Right kidney (tissue), 1 donor: ENCODE measurements at regions not wholly inside any gene's neighbourhood (a gene's known extent, or its start where the extent isn't known, plus 50 kb on each side); places are given as distances from the start of the nearest gene placed in this dataset.
"Not testable (repeated sequence)": the region's sequence is repeated elsewhere in the genome, so short reads cannot be mapped to it uniquely, and the experiment has no call there.

Source experiments
- DNase-seq: peaks from one replicate; pipeline ENCODE4 v3.0.0-alpha.2; 2016

DNA sequence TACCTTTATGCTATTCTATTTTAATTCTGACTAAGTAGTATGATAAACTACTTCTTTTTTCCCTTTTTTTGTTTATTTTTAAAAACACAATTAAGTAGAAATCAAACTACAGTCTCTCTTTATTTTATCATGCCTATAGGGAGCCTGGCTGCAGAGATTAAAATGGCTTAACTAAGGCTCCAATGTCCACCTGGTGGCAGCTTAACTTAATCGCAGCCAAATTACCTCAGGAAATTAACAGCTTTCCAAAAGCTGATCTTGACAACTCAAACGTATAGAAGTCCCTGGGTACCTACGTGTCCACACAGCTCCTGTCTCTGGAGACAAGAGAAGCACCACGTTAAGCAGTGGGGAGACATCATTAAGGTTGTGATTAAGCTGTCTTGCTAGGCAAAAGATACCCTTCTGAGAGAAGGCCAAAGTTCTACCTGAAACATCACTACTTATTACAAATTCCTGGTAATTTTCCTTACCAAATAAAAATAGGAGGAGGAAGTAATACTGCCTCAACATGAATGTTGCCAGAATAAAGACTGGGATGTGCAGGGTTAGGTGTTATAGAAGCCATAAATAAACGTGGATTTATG, 63.2 kb upstream of the SNX19 start:
- DNase-seq = no peak

DNA sequence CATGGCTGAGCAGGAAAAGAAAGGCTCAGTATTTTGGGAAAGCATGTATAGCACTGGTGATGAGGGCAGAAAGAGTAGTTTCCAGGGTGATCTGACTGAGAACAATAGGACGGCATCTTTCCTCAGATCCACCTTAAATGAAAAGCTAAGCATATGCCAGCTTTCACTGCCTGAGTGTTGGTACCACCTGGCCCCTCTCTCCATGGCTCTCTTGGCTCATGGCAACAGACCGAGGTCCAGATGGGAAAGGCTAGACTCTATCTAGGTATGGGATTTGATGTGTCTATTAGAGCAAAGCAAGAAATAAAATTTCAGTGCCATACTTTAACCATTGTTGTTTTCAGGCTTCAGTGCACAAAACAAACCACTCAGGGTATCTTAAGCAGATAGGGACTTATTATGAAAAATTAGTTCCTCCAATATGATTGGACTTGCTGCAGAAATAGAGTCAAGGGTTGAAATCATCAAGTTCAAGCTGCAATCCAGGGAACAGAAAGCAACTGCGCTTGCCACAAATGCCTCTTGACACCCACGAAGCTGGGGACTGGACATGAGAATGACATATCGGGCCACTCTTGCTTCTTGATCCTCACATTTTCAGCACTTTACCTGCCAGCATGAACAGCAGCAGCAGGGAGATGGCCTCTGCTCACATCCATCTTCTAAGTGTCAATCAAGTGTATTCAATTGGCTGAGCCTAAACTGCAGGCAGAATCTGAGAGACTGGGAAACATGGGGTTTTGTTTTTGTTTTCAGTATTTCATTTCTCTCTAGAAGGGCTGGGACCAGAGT, 64.0 kb upstream of the SNX19 start:
- no peak for DNase-seq

DNA sequence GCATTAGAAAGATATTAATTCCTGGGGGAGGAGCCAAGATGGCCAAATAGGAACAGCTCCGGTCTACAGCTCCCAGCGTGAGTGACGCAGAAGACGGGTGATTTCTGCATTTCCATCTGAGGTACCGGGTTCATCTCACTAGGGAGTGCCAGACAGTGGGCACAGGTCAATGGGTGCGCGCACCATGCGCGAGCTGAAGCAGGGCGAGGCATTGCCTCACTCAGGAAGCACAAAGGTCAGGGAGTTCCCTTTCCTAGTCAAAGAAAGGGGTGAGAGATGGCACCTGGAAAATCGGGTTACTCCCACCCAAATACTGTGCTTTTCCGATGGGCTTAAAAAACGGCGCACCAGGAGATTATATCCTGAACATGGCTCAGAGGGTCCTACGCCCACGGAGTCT, 68.0 kb upstream of the SNX19 start:
- DNase-seq = not testable (repeated sequence)

DNA sequence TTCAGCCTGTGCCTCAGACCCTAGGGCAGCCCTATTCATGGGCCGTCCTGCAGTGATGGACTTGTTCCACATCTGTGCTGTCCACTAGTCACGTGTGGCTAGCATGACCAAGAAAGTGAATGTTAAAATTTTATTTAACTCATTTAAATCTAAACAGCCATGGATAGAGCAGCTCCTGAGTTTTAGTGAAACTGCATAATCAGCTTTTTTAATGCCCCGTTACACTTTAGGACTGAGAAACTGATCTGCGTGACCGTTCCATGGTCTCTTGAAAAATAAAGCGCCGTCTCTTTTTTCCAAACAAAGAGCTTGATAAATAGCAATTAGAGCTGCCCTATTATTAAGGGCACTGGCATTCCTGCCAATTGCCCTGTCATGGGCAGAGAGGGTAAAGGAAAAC, 76.5 kb upstream of the SNX19 start:
- no peak for DNase-seq

DNA sequence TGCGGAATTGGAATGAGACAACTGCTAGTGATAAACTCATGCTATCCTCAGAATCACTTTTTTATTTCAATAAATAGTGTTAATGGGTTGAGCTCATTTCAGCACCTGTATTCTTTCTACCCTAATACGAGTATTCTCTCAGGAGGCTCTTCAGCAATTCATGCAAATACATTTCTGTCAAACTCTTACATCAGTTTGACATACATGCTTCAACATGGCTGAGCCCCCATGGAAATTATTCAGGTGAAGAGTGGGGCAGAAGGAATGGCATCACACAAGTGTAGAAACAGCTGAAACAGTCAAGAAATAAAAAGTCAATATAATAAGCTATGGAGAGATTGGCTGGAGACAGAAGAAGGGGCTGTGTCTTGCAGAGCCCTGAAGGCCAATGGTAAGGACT, 77.8 kb upstream of the SNX19 start:
- no peak for DNase-seq

DNA sequence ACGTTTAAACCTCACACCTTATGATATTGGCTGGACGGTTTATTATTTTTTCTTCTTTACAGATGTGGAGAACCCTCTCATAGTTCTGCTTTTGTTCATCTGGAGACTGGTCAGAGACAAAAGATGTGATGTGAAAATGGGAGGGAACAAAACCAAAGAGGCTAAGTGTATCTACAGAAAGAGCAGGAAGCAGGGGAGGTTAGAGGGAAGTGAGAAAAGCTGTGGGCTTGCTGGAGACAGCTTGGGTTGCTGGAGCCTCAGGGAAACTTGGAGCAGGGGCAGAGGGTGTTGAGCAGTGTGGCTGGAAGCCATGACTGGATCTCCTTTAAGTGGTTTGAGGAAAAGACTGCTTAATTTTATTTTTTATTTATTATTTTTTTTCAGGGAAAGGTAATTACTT, 79.0 kb upstream of the SNX19 start:
- DNase-seq = no peak

DNA sequence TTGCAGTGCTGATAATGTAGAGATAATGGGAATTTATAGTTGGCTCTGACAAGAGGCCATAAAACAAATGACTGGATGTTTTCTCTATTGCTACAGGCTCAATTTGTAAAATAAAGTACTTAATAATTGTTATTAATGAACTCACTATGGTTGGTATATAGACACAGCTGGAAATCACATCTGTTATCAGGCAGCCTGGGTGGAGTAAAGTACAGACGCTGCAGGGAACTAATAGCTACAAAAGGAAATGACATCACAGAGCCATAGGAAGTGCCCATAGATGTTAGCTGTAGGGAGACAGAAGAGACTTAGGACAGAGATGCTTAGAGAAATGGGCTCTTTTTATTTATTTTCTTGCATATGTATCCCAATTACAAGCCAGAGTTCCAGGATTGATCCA, 81.0 kb upstream of the SNX19 start:
- DNase-seq = no peak

DNA sequence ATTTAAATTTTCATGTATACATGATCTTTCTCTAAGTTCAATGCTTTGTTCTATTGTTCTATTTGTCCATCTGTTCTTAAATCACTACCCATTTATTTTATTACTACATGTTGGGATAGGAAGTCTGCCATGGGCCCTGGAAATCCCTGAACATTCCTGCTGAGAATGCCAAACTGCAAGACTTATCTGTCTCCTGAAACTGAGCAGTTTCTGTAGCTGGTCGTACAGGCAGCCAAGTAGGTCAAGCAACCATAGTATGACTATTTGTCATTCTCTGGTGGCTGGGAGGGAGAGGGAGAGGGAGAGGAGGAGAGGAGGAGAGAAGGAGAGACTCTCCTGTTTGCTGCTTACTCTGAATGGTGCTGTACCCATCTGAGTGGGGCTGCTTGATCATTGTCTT, 82.8 kb upstream of the SNX19 start:
- DNase-seq = no peak

DNA sequence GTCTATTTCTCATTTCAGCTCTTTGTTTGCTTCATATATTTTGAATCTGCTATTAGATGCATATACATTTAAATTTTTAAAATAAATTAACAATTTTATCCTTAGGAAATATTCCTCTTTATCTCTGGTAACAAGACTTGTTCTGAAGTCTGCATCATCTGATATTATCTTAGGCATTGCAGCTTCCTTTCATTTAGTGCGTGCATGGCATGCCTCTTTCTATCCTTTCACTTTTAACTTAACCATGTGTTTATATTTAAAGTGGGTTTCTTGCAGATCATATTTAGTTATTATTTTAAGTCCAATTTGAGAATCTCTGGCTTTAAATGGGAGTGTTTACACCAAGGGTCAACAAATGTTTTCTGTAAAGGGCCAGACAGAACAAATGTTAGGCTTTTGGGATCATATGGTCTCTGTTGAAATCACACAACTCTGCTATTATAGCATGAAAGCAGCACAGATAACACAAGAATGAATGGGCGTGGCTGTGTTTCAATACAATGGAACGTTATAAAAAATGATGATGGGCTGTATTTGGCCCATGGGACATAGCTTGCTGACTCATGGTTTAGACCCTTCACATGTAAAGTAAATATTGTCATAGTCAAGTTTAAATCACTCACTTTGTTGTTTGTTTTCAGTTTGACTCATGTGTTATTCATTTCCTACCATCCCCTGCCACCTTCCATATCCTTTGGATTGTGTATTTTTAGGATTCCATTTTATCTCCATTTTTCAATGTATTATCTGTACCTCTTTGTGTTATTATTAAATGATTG, 83.9 kb upstream of the SNX19 start:
- no peak for DNase-seq

DNA sequence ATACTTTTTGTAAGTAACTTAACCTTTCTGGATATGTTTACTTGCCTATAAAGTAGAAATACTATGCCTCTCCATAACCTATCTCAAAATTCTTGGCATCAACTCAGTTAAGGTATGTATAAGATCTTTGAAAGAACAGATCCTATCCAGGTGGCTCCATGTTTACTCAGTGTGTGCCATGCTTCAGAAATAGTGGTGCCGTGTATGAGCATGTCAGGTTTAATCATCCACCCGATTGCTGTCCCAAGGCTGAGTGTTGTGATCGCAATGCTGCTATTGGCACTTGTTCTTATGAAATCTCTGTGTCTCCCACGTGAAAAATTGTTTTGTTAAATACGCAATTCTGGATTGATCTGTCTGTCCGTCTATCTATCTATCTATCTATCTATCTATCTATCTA, 85.9 kb upstream of the SNX19 start:
- no peak for DNase-seq

DNA sequence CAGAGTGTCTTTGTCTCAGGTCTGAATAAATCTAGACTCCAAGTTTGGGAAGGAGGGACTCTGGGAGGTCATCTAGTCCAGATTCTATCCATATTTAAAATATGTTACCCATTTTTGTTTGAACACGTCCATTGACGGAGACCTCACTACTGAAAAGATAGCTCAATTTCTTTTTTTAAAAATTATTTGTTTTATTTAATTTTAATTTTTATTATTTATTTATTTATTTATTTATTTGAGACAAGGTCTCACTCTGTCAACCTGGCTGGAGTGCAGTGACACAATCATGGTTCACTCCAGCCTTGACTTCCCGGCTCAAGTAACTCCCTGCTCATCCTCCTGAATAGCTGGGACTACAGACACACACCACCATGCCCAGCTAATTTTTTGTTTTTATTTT, 89.5 kb upstream of the SNX19 start:
- no peak for DNase-seq

DNA sequence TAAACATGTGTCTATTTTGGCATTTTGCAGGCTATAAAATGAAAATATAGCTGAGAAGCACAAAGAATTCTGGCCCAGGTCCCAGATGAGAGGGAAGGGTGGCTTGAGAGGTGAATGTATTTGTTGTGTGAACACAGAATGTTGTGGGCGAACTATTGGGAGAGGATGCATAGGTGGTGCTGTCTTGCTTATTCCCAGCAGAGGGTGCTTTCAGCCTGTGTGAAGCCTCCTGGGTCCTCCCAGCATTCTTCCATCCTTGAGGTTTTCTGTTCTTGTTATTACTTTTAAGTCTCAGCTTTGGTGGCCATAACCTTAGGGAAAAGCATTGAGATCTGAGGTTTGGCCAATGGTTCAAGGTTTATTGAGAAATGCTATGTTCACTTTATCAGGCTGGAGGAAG, 108.7 kb upstream of the SNX19 start:
- DNase-seq = no peak

DNA sequence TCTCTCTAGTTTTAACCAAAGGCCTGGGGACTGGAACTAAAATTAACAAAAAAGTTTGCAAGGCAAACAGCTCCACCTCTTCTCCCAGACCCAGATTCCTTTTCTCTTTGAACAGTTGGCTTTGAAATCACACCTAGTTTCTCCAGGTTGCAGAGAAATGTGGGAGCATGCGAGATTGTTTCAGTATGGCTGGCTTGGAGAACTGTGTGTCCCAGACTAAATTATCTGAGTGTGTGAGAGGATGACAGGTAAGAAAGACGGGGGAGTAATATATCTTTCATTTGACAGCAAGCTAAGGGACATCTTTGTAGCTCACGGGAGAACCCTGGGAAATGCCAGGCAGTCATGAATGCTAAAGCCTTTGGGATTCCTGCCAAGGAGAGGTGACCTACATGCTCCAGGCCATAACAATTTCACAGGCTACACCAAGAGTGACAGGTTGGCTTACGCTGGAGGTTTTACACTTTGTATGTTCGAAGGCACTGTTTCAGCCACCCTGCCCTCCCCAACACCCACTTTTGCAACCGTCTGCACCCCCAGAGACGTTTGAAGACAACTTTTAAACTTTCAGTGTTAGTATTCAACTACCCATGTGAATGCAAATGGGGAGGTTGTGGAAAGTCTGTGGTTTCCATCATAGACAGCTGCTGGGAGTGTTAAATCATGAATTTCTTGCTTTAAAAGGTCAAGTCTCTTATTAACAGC, 109.3 kb upstream of the SNX19 start:
- DNase-seq = no peak

DNA sequence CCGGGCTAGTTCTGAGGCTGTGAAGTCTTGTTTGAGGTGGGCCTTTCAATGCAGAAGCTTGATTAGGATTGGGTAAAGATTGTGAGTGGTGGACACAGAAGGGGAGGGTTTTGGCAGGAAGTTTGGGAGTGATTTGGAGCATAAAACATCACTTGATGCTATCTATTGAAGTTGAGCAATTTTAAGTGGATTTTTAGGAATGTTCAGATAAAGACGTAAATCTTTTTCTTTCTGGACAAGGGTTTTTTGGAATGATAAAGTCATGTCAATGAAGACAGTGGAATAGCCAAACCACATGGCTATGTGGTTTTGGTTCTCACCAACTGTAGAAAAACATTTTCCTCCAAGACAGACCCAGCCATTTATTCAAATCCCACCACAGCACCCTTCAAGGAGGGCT, 111.2 kb upstream of the SNX19 start:
- no peak for DNase-seq

DNA sequence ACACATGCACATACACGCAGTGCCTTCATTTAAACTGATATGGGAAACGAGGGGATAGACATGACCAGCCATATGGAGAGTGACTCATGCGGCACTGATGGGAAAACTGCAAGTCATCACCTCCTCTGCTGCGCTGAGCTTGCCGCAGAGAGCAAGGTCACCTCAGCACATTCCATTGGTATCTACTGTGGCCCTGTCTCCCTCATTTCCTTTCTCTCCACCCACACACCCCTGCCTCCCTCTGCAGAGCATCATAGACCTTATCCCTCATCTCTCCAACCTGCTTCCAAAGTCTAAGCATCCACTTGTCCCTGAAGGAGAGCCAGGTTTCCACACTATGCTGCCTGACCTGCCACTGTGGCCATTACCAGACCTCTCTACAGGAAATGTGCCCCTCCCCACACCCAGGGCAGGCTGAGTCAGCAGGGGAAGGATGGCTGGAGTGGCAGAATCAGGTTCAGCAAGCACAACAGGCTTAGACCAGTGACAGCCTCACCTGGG, 116.9 kb upstream of the SNX19 start:
- no peak for DNase-seq

DNA sequence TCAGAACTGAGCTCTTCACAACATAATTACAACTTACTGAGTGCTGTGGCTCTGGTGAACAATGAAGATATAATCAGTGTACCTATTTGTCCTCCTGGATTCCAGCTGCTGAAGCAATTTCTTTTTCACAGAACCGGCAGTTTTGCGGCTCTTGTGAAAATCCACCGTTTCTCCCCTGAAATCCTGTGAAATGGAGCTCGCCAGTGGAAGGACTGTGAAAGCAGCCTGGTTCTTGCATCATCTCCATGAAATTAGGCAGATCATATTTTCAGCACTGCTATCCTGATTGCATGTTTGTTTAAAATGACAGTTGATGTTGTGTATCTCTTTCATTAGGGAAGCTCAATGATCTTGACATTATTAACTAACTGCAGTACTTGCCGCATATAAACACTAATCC, 120.2 kb upstream of the SNX19 start:
- no peak for DNase-seq

DNA sequence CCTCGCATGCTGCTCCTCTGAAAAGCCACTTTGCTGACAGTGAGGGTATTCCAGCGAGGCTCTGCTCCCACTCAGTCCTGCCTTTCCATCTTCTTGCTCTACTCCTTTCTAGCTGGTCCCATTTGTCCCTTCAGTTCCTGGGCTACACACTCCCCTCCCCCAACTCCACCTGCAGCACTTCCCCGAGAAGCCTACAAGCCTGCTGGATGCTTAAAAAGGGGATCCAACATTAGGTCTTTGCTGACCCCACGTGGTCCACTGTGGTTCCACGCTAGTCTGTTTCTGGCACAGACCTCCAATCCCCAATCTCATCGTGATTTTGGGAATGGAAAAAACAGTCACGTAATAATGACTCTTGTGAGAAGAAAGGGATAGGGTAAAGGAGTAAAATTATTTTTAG, 121.6 kb upstream of the SNX19 start:
- DNase-seq = no peak

DNA sequence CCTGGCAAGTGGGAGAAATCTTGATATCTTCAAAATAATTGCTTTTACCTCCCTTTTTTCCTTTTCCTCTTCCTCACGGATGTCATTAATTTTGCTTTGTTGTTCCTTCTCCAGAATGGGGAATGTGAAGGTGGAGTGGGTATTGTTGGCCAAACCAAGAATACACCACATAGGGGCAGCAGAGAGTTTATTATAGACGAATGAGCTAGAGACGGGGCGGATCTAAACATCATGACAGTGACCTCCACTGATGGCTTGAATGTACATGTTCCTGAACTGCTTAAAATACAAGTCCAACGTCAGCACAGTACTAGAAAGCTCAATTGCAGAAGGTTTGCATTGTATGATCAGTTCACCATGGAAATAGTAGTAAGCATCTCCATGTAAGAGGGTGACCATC, 122.3 kb upstream of the SNX19 start:
- DNase-seq = no peak

DNA sequence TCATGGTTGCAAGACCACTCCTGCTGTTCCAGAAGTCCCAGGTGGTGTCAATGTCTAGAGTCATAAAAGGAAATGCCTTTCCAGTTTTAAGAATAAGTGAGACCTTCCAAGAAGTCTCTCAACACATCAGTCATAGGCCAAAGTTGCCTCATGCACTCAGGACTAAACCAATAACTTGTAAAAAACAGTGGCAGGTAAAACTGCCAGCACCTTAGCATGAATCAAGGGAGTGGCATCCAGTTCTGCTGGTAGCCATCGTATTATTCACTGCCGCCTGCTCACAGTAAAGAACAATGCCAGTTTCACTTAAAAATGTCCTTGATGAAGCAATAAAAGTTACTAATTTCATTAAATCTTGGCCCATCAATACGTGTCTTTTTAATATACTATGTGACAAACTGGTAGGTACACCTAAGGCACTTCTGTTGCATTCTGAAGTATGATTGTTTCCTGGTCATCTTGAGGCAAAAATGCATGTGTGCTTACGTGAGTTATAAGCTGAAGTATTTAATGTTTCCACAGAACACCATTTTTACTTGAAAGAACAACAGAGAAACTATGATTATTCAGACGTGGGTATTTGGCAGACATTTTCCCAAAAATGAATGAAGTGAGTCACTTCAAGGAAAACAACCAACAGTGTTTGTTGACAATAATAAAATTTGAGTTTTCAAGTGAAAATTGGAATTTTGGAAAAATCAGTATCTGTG, 125.2 kb upstream of the SNX19 start:
- no peak for DNase-seq

DNA sequence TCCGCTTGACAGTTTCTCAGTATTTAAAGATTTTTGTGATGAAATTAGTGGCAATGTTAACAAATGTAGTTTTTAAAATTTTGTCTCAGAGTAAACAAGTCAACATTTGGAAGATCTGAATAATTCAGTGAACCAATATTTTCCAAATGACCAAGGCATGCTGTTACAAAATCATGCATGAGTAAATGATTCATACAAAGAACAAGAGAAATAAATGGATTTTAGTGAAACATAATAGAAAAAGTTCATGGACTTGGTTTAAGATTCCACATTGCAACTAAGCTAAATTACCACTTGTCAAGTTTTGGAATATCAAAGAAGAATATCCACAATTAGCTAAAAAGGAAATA, 125.7 kb upstream of the SNX19 start:
- no peak for DNase-seq

DNA sequence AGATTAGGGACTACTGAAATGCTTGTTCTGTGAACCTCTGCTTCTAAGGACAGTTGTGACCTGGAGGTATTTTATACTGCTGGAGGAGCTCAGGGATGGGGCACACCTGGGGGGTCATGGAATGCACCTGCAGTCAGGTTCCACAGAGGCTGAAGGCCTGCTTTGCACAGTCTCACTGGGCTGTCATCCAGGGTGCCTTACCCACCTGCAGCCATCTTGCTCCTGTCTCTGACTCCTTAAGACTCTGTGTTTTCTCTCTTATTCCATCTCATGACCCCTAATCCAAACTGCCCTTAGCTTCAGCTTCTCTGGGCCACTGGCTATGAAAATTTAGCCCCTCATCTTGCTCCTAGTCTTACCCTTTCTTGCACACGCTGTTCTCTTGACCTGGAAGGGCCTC, 127.0 kb upstream of the SNX19 start:
- DNase-seq = no peak

DNA sequence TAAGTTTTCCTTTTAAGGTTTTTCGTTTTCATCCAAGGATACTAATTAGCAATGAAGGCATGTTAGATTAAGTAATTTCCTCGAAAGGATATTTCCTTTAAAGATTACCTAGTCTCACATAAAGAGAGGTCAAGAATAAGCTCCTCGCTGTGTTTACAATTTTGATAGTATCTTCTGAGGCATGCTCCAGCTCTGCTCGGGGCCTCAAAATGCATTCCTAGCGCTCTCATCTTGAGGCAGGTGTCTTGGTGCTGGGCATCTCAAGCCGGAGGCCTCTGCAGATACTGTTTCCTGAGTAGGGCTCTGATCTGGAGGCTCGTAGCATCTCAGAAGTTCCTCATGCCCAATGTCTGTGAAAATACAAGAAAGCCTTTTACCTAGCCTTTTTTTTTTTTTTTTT, 128.6 kb upstream of the SNX19 start:
- no peak for DNase-seq
